MCF 10A (cell line): ENCODE measurements at regions not wholly inside any gene's neighbourhood (a gene's known extent, or its start where the extent isn't known, plus 50 kb on each side); places are given as distances from the start of the nearest gene placed in this dataset.

ENCODE experiments used
- BruUV-seq: library from RNA; stranded (reverse); fragments of 400-500 nt; replicated peaks from 2 replicates; lab custom pipeline; 2021; lab: Mats Ljungman, UMichigan
- CTCF ChIA-PET: fragments of 300-600 bp; sonication (Branson Sonifier 250); formaldehyde crosslinking; extraction: SDS; loops from one replicate; lab custom pipeline; 2021; ENCODE audit warnings: antibody characterized with exemption, inconsistent platforms; lab: Yijun Ruan, JAX
- POLR2A ChIA-PET: fragments of 300-600, 350-650 bp; sonication (Branson Sonifier 250); formaldehyde crosslinking; extraction: SDS; loops from one replicate; lab custom pipeline; 2020; ENCODE audit warnings: antibody characterized with exemption, inconsistent platforms; lab: Yijun Ruan, JAX
- DNase-seq: peaks from one replicate; pipeline ENCODE4 v3.0.0-alpha.2; 2018; ENCODE audit not compliant: unreplicated experiment
- H3K27ac Mint-ChIP-seq: one replicate; pipeline ENCODE4 v1.8.0; 2022; ENCODE audit warnings: mild to moderate bottlenecking, low read depth, mixed read lengths; ENCODE audit not compliant: unreplicated experiment
- H3K27me3 Mint-ChIP-seq: one replicate; pipeline ENCODE4 v1.8.0; 2022; ENCODE audit warnings: mixed read lengths; ENCODE audit not compliant: insufficient read depth, unreplicated experiment
- H3K36me3 Mint-ChIP-seq: one replicate; pipeline ENCODE4 v1.8.0; 2022; ENCODE audit warnings: mild to moderate bottlenecking, moderate library complexity, mixed read lengths; ENCODE audit not compliant: insufficient read depth, unreplicated experiment
- H3K4me1 Mint-ChIP-seq: one replicate; pipeline ENCODE4 v1.8.0; 2022; ENCODE audit warnings: mixed read lengths; ENCODE audit not compliant: insufficient read depth, unreplicated experiment
- H3K4me3 Mint-ChIP-seq: one replicate; pipeline ENCODE4 v1.8.0; 2022; ENCODE audit warnings: mild to moderate bottlenecking, moderate library complexity, mixed read lengths; ENCODE audit not compliant: unreplicated experiment
- H3K9me3 Mint-ChIP-seq: one replicate; pipeline ENCODE4 v1.8.0; 2022; ENCODE audit warnings: mixed read lengths; ENCODE audit not compliant: unreplicated experiment
- intact Hi-C: fragments of 100-400 bp; cut with micrococcal nuclease; formaldehyde crosslinking; loops from 2 replicates; pipeline ENCODE4 v1.14.1; 2022
- TF ChIP-seq, protein P1 (sequence below): fragments of 200-600 bp; IDR thresholded peaks from one replicate; pipeline ENCODE4 v1.8.0; 2022; ENCODE audit warnings: antibody characterized with exemption, mild to moderate bottlenecking; ENCODE audit not compliant: unreplicated experiment

DNA sequence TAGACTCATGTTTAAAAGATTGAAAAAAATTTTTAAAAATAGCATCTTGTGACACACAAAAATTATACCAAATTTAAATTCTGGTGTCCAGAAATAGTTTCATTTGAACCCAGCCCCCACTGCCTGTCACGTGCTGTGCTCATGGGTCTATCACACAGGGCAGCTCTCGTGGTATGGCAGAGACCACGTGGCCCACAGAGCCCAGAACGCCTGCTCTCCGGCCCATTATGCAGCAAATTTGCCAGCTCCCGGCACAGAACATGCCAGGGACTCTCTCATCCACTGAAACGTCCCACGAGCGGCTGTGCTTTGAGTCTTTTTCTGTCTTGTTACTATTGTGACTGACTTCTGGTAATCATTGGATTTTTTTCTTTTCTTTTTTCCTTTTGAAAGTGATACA lies 224.3 kb downstream of the TTLL2 start:
- no TSS peak for BruUV-seq
- peaks cover 11% of the 10 kb centered on the region for H3K27me3 Mint-ChIP-seq
- H3K4me1 Mint-ChIP-seq = no peaks in the 10 kb centered on the region
- intact Hi-C loops = no loop called here
- no peak for DNase-seq
- peaks cover 13% of the 10 kb centered on the region for H3K9me3 Mint-ChIP-seq
- H3K4me3 Mint-ChIP-seq = no peak overlapping the region
- POLR2A ChIA-PET = no interaction called here
- TF ChIP-seq, protein P1, sequence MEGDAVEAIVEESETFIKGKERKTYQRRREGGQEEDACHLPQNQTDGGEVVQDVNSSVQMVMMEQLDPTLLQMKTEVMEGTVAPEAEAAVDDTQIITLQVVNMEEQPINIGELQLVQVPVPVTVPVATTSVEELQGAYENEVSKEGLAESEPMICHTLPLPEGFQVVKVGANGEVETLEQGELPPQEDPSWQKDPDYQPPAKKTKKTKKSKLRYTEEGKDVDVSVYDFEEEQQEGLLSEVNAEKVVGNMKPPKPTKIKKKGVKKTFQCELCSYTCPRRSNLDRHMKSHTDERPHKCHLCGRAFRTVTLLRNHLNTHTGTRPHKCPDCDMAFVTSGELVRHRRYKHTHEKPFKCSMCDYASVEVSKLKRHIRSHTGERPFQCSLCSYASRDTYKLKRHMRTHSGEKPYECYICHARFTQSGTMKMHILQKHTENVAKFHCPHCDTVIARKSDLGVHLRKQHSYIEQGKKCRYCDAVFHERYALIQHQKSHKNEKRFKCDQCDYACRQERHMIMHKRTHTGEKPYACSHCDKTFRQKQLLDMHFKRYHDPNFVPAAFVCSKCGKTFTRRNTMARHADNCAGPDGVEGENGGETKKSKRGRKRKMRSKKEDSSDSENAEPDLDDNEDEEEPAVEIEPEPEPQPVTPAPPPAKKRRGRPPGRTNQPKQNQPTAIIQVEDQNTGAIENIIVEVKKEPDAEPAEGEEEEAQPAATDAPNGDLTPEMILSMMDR = no peak
- H3K27ac Mint-ChIP-seq = no peak overlapping the region
- H3K36me3 Mint-ChIP-seq = no peaks in the 10 kb centered on the region
- CTCF ChIA-PET = no interaction called here

- Mint-ChIP-seq H3K9me3 (peaks cover 22% of the 10 kb centered on the region), H3K4me3 (no peak overlapping the region), H3K27ac (no peak overlapping the region), H3K27me3 (peaks cover 19% of the 10 kb centered on the region), H3K4me1 (no peaks in the 10 kb centered on the region), H3K36me3 (no peaks in the 10 kb centered on the region)
- no TSS peak for BruUV-seq
- intact Hi-C loops = no loop called here
- POLR2A ChIA-PET = no interaction called here
- TF ChIP-seq, protein P1 = no peak
- CTCF ChIA-PET = no interaction called here
- no peak for DNase-seq
These were observed 226.2 kb downstream of the TTLL2 start for GRCh38 chr6:167550941-167551627.

DNA sequence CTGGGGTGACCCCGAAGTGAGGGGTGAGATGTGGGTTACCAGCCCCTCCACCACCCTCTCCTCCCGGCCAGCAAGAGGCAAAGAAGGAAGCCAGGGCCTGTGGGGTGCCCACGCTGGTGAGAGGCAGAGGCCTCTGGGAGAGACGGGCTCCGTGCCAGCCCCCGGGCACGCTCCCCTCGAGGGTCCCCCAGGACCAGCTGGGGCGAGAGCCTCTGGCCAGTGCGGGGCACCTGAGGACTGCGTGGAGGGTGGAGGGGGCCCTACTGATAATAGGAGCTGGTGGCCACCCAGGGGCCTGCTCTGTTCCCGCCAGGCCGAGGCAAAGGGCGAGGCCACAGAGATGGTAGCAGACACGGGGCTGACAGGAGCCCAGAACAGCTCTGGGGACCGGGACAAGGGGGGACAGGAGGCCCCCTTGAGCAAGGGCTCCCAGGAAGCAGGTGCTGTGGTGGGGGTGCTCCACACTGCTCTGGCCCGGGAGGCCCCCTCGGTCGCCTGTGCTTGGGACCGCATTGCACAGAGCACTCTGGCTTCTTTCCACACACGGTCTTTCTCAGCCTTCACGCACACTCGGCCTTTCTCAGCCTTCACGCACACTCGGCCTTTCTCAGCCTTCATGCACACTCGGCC lies 226.9 kb downstream of the TTLL2 start:
- no TSS peak for BruUV-seq
- Mint-ChIP-seq H3K27me3 (peaks cover 26% of the 10 kb centered on the region), H3K36me3 (no peaks in the 10 kb centered on the region), H3K27ac (no peak overlapping the region), H3K4me1 (no peaks in the 10 kb centered on the region), H3K4me3 (no peak overlapping the region), H3K9me3 (peaks cover 23% of the 10 kb centered on the region)
- DNase-seq = no peak
- TF ChIP-seq, protein P1 = no peak
- ChIA-PET POLR2A (interaction anchor here (0.7 kb wide), 1 partner anchor 261 kb away, joined by 3 read pairs; no protein-coding TSS in a partner anchor), CTCF (no interaction called here)
- intact Hi-C loops = no loop called here

- Mint-ChIP-seq H3K9me3 (peaks cover 23% of the 10 kb centered on the region), H3K4me1 (no peaks in the 10 kb centered on the region), H3K36me3 (no peaks in the 10 kb centered on the region), H3K27ac (no peak overlapping the region), H3K4me3 (no peak overlapping the region), H3K27me3 (peaks cover 27% of the 10 kb centered on the region)
- no peak for DNase-seq
- intact Hi-C loops = no loop called here
- TF ChIP-seq, protein P1 = no peak
- ChIA-PET CTCF (no interaction called here), POLR2A (interaction anchor here (0.7 kb wide), 1 partner anchor 262 kb away, joined by 3 read pairs; no protein-coding TSS in a partner anchor)
- no TSS peak for BruUV-seq
These were observed 227.4 kb downstream of the TTLL2 start for GRCh38 chr6:167552258-167552630.
